NT2/D1 (cell line): ENCODE measurements at regions not wholly inside any gene's neighbourhood (a gene's known extent, or its start where the extent isn't known, plus 50 kb on each side); places are given as distances from the start of the nearest gene placed in this dataset.
"Not testable (repeated sequence)": the region's sequence is repeated elsewhere in the genome, so short reads cannot be mapped to it uniquely, and the experiment has no call there.

Source experiments
- DNase-seq: peaks from one replicate; pipeline ENCODE4 v3.0.0-alpha.2; 2011; ENCODE audit warnings: low read depth, low spot score
- H3K27me3 ChIP-seq: 2 replicates; pipeline ENCODE4 v1.6.0; 2011; ENCODE audit warnings: mild to moderate bottlenecking; ENCODE audit not compliant: insufficient read length, insufficient read depth
- H3K36me3 ChIP-seq: 2 replicates; pipeline ENCODE4 v1.6.1; 2011; ENCODE audit warnings: mild to moderate bottlenecking, low read length, mixed read lengths; ENCODE audit not compliant: insufficient read depth, insufficient read length
- H3K4me1 ChIP-seq: 2 replicates; pipeline ENCODE4 v1.5.1; 2011; ENCODE audit not compliant: insufficient read depth, insufficient read length
- H3K4me3 ChIP-seq: 2 replicates; pipeline ENCODE4 v1.5.1; 2011; ENCODE audit warnings: low read depth; ENCODE audit not compliant: insufficient read length
- H3K9ac ChIP-seq: 2 replicates; pipeline ENCODE4 v1.6.0; 2011; ENCODE audit warnings: low read depth; ENCODE audit not compliant: insufficient read length
- H3K9me3 ChIP-seq: 2 replicates; pipeline ENCODE4 v1.5.1; 2011; ENCODE audit warnings: mild to moderate bottlenecking, low read length; ENCODE audit not compliant: insufficient read depth
- SUZ12 ChIP-seq: IDR thresholded peaks from 2 replicates; pipeline ENCODE4 v1.6.1; 2011; ENCODE audit not compliant: insufficient read length, insufficient read depth; ENCODE audit errors: extremely low read depth
- YY1 ChIP-seq: IDR thresholded peaks from 2 replicates; pipeline ENCODE4 v1.6.1; 2011; ENCODE audit not compliant: insufficient read length, insufficient read depth
- ZNF274 ChIP-seq: IDR thresholded peaks from 2 replicates; pipeline ENCODE4 v1.6.1; 2011; ENCODE audit warnings: mild to moderate bottlenecking, low read depth, low read length

DNA sequence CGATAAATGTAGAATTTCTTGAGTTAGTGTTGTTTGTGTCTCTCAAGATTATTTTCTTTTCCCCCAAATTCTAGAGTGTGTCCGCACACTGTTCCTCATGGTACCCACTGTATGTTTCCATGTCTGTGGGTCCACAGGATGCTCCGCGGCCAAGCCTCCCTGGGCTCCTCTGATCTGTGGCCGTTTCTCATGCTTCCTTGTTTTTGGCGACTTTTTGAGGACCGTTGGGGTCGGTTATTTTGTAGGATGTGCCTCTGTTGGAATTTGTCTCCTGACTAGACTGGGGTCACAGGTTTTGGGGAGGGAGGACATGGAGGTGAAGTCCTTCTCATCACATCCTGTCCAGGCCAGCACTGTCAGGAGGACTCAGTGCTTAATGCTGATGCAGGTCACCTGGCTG, 140.0 kb downstream of the LAT start:
- Histone ChIP-seq H3K4me1 (peaks cover 6% of the 10 kb centered on the region), H3K27me3 (no peaks in the 10 kb centered on the region), H3K4me3 (no peak overlapping the region), H3K9ac (no peak overlapping the region), H3K9me3 (no peaks in the 10 kb centered on the region), H3K36me3 (no peaks in the 10 kb centered on the region)
- DNase-seq = no peak
- TF ChIP-seq ZNF274 (no peak), YY1 (no peak), SUZ12 (no peak)

DNA sequence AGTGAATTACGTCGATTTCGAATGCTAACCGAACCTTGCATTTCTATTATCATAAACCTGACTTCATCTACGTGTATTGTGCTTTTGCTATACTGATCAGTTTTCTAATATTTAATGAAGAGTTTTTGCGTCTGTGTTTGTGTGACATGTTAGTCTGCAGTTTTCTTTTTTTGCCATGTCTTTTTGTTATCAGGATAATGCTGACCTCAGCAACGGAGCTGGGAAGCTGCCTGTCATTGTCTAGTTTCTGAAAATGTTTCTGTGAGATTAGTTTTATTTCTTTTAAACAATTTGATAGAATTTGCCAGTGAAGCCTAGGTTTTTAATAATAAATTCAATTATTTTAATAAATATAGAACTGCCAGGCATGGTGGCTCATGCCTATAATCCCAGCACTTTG, 139.3 kb downstream of the LAT start:
- not testable (repeated sequence) for H3K4me3 ChIP-seq, DNase-seq, H3K9ac ChIP-seq, H3K36me3 ChIP-seq, H3K9me3 ChIP-seq, H3K4me1 ChIP-seq, H3K27me3 ChIP-seq

DNA sequence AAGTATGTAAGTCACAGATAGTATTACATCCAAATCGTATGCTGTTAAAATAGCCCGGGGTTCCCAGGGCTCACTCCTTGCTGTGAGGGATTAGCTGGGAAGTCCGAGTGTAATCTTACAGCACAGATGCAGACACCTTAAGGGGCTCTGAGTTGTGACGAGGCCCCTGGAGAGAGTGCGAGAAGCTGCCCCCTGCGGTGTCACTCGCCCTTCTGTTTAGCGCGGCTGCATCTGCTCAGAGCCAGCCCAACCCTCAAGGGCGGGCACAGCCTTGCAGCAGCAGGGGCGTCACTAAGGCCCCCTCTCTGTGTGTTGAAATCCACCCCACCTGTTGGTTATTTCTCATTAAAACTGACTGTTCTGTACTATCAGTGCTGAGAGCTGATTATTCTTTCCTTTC, 135.8 kb downstream of the LAT start:
- not testable (repeated sequence) for H3K36me3 ChIP-seq, DNase-seq, H3K4me1 ChIP-seq, H3K27me3 ChIP-seq, H3K9ac ChIP-seq, H3K9me3 ChIP-seq, H3K4me3 ChIP-seq

DNA sequence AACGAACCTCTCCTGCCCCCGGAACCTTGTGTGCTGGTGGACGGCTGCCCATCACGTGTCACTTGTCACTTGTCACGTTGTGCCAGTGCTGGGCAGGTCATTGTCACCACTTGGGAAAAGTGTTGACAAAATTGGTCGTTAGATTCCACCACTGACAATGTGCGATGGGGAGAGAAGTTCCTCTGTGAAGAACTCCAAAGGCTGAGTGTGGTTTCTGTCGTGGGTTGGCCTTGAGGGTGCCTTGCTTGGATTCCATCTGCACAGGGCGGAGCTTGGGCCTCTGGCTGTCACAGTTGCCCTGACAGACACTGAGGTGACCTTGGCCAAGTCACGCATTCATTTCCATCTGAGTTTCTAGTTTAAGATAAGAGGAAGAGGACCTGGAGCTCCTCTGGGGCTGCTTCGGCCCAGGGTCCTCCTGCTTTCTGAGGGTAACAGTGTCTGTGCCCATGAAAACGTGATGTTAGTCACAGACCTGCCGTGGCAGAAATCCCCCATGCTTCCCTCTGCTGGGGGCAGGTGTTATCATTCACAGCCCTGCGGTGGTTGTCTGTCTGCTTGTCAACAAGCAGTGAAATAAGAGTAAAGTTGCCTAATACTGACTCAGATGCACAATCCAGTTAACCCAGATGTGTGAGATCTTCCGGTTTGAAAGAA, 133.6 kb downstream of the LAT start:
- H3K4me1 ChIP-seq, H3K9me3 ChIP-seq, DNase-seq, H3K4me3 ChIP-seq, H3K36me3 ChIP-seq, H3K27me3 ChIP-seq, H3K9ac ChIP-seq: not testable (repeated sequence)

DNA sequence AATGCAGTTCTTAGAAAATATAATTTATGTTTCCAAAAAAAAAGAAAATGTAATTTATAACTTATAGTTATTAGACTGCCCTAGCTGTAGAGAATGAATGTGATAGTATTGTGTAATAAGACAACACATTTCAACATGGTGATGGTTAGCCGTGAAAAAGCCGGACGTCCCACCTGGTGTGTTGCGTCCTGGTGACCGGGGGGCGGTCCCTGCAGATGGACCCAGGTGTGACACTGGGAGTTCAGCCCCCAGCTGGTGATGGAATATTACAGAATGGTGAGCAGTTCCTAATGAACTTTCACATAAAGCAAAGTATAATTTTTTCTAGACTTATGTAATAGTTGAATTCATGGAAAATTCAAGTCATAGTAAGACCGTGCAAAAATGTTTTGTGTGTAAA, 132.8 kb downstream of the LAT start:
- H3K36me3 ChIP-seq = no peaks in the 10 kb centered on the region
- no peak overlapping the region for H3K9ac ChIP-seq
- peaks cover 3% of the 10 kb centered on the region for H3K27me3 ChIP-seq
- DNase-seq = no peak
- H3K9me3 ChIP-seq = no peaks in the 10 kb centered on the region
- no peak overlapping the region for H3K4me3 ChIP-seq
- TF ChIP-seq YY1 (no peak), ZNF274 (no peak), SUZ12 (no peak)
- no peaks in the 10 kb centered on the region for H3K4me1 ChIP-seq

DNA sequence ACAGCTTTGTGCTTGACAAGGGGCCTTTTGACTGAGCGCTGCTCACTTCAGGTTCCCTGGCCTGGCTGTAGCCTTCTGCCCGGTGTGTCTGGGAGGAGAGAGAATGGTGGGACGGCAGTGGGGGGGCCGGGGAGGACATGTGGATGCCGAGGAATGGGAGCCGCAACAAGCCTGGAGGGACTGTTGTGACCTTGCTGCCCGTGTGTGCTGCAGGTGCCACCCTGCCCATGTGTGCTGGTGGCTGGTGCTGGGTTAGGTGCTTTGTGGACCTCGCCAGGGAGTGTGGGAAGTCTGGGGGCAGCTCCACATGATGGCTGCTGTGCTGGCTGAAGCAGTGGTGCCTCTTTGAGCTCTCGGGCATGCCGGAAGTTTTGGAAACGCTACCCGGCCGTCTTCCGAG, 132.1 kb downstream of the LAT start:
- no peaks in the 10 kb centered on the region for H3K36me3 ChIP-seq
- TF ChIP-seq YY1 (no peak), ZNF274 (no peak), SUZ12 (no peak)
- H3K27me3 ChIP-seq = peaks cover 3% of the 10 kb centered on the region
- no peaks in the 10 kb centered on the region for H3K9me3 ChIP-seq
- no peak overlapping the region for H3K4me3 ChIP-seq
- DNase-seq = no peak
- H3K4me1 ChIP-seq = no peaks in the 10 kb centered on the region
- H3K9ac ChIP-seq = no peak overlapping the region

DNA sequence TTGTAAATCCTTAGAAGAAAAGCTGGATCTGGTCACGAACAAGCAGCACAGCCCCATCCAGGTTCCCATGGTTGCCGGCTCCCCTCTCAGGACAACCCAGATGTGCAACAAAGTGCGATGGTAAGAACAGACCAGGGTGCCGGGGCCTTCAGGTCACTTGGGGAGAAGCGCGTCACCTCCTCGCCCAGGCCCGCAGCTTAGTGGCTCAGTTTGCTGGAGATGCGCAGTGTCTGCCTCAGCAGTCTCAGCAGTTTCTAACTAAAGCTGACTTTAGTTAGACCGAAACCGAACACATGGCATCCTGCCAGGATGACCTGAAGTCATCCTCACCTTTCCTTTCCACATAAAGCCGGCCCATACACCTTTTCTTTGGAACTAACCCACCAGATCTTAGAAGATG, 131.4 kb downstream of the LAT start:
- not testable (repeated sequence) for H3K36me3 ChIP-seq, H3K27me3 ChIP-seq, H3K4me1 ChIP-seq, H3K9ac ChIP-seq, H3K9me3 ChIP-seq, H3K4me3 ChIP-seq, DNase-seq

DNA sequence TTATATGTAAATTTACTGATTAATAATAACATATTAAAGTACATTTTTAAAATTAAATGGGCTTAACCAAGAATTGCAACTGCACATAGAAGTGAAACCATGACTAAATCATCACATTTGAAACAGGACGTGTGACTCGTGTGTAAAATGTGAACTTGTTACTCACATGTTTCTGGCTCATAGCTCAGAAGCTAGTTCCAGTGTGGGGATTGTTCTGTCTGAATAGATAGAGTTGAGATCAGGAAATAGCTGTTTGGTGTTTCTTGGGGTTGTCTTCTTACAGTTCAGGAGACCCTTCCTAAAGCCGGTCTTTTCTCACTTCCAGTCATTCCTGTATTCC, 130.9 kb downstream of the LAT start:
- not testable (repeated sequence) for H3K27me3 ChIP-seq, DNase-seq

DNA sequence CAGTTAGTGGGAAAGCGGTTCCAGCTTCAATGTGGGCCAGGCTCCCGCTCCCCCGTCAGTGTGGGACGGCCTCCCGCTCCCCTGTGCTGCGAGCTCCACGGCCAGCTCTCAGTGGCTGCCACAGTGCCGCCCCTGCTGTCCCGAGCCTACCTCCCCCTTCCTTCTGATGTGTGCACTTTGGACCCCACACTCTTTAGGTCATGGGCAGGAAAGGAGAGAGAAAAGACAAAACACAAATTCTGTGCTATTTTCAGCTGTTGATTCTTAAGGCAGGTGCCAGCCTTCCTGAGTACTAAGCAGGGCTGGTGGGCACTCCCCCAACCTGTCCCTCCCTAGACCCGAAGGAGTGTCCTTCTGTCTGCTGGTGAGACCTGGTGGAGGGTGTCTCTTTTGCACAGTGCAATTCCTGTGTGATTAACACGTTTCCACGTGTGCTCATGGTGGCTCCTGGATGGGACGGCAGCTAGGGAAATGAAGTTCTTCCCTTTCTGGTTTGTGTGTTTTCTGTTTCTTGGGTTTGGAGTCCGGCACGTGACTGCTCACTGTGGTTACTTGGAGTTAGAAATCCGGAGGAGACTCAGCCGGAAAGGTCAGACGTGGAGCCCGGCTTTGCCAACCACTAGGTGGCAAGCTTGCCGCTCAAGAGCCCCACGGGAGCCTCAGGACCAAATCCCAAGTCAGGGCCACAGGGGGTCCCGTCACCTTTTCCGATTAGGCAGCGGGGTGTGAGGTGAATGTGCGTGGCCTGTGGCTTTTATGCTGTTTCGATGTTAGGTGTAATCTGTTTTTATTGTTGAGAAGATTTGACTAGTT, 130.3 kb downstream of the LAT start:
- not testable (repeated sequence) for H3K36me3 ChIP-seq, H3K4me1 ChIP-seq, H3K9ac ChIP-seq, H3K4me3 ChIP-seq, H3K9me3 ChIP-seq, H3K27me3 ChIP-seq
- peak; percentile 33 for DNase-seq

More for the DNA sequence above, 130.9 kb downstream of the LAT start:
- not testable (repeated sequence) for H3K9me3 ChIP-seq, H3K36me3 ChIP-seq, H3K4me1 ChIP-seq, H3K9ac ChIP-seq, H3K4me3 ChIP-seq
